SU-DHL-6 (cell line): ENCODE measurements at regions not wholly inside any gene's neighbourhood (a gene's known extent, or its start where the extent isn't known, plus 50 kb on each side); places are given as distances from the start of the nearest gene placed in this dataset.

ENCODE experiments used
- EZH2phosphoT487 ChIP-seq: fragments of 200-600 bp; sonication (generic), shearing (Covaris generic); conservative IDR thresholded peaks from 2 replicates; pipeline ENCODE4 v1.6.1; 2018; ENCODE audit warnings: mild to moderate bottlenecking, antibody characterized with exemption, low read length, moderate library complexity, mixed read lengths
- TF ChIP-seq, protein P1 (sequence below): fragments of 200-600 bp; sonication (generic); IDR thresholded peaks from one replicate; pipeline ENCODE4 v1.5.1; 2017; ENCODE audit warnings: antibody characterized with exemption, mild to moderate bottlenecking, low read length, moderate library complexity; ENCODE audit not compliant: insufficient read depth, poor library complexity, severe bottlenecking

DNA sequence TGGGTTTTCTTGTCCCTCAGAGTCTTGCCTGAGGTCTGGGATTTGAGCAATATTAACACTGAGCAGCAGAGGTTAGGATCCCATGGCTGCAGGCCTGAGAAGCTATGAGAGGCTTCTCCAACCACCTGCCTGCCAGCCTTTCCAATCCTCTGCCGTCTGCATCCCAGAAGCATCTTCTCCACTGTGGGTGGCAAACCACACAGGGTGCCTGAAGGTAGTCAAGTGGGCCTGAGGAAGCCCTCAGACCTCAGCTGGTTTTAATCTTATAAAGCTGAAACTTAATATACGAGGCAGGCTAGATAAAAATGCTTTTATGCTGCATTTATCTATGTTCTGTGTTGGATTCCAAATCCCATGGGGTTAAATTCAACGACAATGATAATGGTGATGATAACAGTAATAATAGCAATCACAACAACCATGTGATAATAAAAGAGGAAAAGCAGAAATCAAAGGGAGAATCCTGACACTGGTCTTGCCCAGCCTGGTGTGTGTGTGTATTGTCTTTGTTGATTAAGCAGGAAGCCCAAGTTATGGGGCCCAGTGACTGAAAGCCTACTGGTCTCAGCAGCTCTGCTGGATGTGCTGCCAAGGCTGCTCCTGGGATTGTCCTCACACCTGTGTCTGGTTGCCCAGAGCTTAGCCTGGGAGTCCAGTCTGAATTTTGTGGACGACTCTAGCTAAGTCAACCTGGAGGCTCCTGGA, 59.7 kb upstream of the LDAH start:
- TF ChIP-seq, protein P1, sequence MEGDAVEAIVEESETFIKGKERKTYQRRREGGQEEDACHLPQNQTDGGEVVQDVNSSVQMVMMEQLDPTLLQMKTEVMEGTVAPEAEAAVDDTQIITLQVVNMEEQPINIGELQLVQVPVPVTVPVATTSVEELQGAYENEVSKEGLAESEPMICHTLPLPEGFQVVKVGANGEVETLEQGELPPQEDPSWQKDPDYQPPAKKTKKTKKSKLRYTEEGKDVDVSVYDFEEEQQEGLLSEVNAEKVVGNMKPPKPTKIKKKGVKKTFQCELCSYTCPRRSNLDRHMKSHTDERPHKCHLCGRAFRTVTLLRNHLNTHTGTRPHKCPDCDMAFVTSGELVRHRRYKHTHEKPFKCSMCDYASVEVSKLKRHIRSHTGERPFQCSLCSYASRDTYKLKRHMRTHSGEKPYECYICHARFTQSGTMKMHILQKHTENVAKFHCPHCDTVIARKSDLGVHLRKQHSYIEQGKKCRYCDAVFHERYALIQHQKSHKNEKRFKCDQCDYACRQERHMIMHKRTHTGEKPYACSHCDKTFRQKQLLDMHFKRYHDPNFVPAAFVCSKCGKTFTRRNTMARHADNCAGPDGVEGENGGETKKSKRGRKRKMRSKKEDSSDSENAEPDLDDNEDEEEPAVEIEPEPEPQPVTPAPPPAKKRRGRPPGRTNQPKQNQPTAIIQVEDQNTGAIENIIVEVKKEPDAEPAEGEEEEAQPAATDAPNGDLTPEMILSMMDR, result no peak
- TF ChIP-seq EZH2phosphoT487, result no peak
